ENCODE measurements at regions not wholly inside any gene's neighbourhood (a gene's known extent, or its start where the extent isn't known, plus 50 kb on each side); places are given as distances from the start of the nearest gene placed in this dataset.
"Not testable (repeated sequence)": the region's sequence is repeated elsewhere in the genome, so short reads cannot be mapped to it uniquely, and the experiment has no call there.

GRCh38 chrX:104513162-104513561, 52.8 kb upstream of the IL1RAPL2 start:
- DNase-seq = no peak

GRCh38 chrX:104510801-104511200, 55.2 kb upstream of the IL1RAPL2 start:
- no peak for DNase-seq

- no peak for DNase-seq
Measured at GRCh38 chrX:104502460-104502859, 63.5 kb upstream of the IL1RAPL2 start.

DNA sequence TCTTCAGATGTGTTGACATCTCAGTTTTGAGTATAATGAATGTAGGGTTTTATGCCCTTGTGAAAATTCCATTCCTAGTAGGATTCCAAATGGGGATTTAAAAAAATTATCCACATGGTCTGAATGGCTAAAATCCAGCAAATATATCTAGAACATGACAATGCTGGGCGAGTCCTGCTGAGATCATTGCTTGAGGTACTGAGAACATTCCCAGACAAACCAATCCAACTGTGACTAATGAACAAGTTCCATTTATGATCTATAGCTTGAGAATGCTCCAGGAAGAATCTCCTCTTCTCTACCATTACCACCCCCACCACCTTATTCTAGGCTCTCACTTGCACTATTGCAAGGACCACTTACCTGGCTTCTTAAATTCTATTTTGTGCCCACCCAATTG, 77.2 kb upstream of the IL1RAPL2 start:
- no peak for DNase-seq

GRCh38 chrX:104486691-104487090, 79.3 kb upstream of the IL1RAPL2 start:
- no peak for DNase-seq

GRCh38 chrX:104482757-104483156, 83.2 kb upstream of the IL1RAPL2 start:
- peak in 2 of 4 experiments; percentile 0 to 4 for DNase-seq

GRCh38 chrX:104469771-104470170, 96.2 kb upstream of the IL1RAPL2 start:
- no peak for DNase-seq

DNA sequence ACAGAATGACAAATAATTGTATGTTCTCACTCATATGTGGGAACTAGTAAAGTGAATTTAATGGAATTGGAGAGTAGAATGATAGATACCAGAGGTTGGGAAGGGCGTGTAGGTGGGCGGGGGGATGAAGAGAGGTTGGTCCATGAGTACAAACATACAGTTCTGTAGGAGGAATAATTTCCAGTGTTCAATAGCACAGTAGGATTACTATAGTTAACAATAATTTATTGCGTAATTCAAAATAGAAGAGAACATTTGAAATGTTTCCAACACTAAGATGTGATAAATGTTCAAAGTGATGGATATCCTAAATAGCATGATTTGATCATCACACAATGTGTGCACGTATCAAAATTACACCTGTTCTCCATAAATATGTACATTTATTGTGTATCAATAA, 106.2 kb upstream of the IL1RAPL2 start:
- DNase-seq = no peak

DNA sequence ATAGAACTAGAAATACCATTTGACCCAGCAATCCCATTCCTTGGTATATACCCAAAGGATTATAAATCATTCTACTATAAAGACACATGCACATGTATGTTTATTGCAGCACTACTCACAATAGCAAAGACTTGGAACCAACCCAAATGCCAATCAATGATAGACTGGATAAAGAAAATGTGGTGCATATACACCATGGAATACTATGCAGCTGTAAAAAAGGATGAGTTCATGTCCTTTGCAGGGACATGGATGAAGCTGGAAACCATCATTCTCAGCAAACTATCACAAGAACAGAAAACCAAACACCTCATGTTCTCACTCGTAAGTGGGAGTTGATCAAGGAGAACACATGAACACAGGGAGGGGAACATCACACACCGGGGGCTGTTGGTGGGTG, 108.9 kb upstream of the IL1RAPL2 start:
- DNase-seq = not testable (repeated sequence)

DNA sequence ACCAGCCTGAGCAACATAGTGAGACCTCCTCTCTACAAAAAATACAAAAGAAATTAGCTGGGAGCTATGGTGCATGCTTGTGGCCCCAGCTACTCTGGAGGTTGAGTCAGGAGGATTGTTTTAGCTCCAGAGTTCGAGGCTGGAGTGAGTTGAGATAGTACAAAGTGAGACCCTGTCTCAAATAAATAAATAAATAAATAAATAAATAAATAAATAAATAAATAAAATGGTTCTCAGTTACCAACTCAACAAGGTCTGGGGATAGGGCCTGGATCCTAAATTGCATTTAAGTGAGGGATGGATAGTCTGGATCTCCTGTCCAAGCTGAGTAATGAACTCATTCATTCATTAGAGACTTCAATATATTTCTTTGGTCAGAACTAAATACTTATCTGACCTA, 115.7 kb upstream of the IL1RAPL2 start:
- no peak for DNase-seq

- DNase-seq = no peak
Measured at GRCh38 chrX:104445591-104445990, 120.4 kb upstream of the IL1RAPL2 start.

- DNase-seq = no peak
Measured at GRCh38 chrX:104435249-104435648, 130.8 kb upstream of the IL1RAPL2 start.

GRCh38 chrX:104432321-104432720, 133.7 kb upstream of the IL1RAPL2 start:
- no peak for DNase-seq

GRCh38 chrX:104430742-104431119, 135.3 kb upstream of the IL1RAPL2 start:
- DNase-seq = no peak

DNA sequence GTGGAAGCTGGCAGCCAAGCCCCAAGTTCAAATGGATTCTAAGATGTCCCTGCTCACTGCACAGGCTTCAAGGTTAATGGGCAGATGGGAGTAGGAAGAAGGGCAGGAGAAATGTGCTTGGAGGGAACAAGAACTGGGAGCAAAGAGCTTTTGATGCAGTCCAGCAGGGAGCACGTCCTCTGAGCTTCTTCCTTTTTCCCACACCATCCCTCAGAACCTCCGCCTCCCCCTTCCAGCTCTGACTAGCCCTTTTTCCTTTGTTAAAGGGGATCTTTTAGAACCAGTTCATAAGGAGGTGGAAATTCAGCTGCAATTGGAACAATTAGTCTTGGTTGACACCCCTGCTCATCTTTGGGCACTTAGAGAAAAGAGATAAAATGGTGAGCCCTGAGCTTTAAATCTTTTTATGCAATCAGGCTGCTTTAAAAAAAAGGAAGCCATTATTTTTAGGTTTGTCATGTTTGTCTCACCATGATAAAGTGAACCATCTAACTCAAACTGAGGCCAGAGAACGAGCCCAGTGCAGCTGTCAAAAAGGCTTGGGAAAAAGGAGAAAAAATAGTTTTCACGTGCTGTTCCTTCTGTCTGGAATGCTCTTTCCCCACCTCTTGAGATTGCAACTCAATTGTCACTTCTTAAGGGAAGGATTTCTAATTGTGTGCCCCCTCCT, 135.8 kb upstream of the IL1RAPL2 start:
- no peak for DNase-seq

GRCh38 chrX:104428231-104428630, 137.8 kb upstream of the IL1RAPL2 start:
- no peak for DNase-seq

GRCh38 chrX:104427693-104428092, 138.3 kb upstream of the IL1RAPL2 start:
- no peak for DNase-seq

- no peak for DNase-seq
Measured at GRCh38 chrX:104427073-104427472, 138.9 kb upstream of the IL1RAPL2 start.

- DNase-seq = no peak
Measured at GRCh38 chrX:104420907-104421306, 145.1 kb upstream of the IL1RAPL2 start.

DNA sequence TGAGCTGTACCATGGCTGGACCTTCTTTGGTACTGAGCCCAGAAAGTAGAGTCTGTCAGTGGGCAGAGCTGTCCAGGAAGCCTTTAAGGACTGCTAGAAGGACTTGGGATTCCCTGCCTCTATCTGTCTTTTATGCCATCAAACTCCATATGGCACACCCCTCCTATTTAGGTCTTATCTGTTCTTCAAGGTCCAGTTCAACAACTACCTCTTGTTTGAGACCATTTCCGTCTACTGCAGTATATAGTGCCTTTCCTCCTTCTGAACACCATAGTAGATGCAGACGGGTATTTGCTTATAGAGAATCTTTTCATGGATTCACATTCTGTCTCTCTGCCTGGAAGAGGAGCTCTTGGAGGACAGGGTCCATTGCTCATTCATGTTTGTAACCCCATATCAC, 146.1 kb upstream of the IL1RAPL2 start:
- DNase-seq = no peak

DNA sequence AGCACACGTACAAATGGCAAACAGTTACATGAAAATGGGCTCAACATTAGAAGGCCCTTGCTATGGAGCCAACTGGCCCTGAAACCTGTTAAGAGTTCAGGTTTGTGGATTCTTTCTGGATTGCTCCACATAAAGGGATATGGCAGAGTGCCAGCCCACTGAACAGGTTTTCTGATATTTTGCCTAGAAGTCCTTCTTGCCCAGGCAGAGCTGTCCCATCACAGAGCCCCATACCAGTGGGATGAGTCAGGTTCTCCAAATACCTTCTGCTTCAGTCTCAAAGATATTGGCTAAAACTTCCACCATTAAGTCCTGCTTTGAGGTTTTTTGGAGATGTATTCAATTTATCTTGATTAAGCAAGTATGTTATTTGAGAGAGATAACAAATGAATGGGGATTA, 146.8 kb upstream of the IL1RAPL2 start:
- DNase-seq = no peak

- DNase-seq = no peak
Measured at GRCh38 chrX:104411800-104412199, 154.2 kb upstream of the IL1RAPL2 start.

DNA sequence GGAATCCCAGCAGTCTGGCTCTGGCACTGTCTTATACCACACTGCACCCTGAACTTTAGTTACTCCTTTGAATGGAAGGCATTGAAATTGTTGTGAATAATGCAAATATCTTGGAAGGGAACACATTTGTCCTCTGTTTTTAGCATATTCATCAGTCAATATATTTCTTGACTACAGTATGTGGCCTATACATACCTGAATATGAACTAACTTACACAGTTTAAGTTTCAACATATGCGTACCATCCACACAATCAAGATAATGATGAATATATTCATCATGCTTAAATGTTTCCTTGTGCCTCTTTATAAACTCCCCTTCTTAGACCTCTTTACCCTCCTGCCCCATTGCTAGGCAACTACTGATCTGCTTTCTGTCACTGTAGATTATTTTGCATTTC, 145.7 kb upstream of the ESX1 start:
- DNase-seq = no peak

DNA sequence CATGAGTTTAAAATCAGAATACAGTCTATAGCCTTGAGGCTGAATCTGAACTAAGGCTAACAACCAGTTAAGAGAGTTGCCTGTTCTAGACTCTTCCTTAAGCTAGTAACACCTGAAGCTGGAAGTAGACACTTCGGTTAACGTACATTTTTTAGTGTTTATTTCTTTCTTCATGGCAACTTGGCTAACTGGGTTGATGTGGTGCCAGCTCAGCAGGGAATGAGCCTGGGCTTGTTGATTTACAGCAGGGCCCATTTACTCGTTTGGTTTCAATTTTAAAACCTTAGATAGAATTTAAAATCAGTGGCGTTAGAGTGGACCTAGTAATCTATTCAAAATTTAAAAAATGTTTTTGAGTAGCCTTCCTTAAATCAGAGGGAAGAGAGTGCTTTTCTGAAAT, 137.6 kb upstream of the ESX1 start:
- DNase-seq = no peak

DNA sequence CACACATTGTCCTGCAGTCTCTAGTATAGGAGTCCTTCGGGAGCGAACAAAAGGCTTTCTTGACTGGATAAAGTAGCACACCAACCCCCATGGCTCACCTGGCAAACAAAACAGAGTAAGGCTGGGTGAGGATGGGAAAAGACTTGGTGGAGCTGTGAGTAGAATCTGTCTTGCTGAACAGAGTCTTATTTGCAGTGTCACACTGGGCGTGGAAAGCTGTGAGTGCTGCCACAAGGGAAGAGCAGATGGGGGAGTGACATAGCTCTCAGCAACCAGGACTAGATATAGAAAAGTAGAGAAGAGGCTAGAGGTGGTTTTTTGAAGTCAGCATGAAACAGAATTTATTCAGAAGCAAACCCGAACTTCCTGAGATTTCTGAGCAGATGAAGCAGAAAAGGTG, 137.2 kb upstream of the ESX1 start:
- DNase-seq = no peak

Measured in suppressor macrophage (primary cell).